ENCODE measurements at regions not wholly inside any gene's neighbourhood (a gene's known extent, or its start where the extent isn't known, plus 50 kb on each side); places are given as distances from the start of the nearest gene placed in this dataset.
"Not testable (repeated sequence)": the region's sequence is repeated elsewhere in the genome, so short reads cannot be mapped to it uniquely, and the experiment has no call there.

- WGBS, 5 donors: 79 to 89% (median 87%) methylated on average over 3 of the region's 3 CpGs
- intact Hi-C loops (cut with DNase I; ENCODE audit: low total_unique reads): not testable (repeated sequence)
Measured at GRCh38 chr6:60471426-60471825, 1814.6 kb downstream of the KHDRBS2 start.

GRCh38 chr6:60450428-60450827 lies 1835.6 kb downstream of the KHDRBS2 start:
- DNase-seq; H3K27me3 ChIP-seq (replicated peaks in 1 of 7); H3K4me1 ChIP-seq; H3K27ac ChIP-seq; intact Hi-C loops (cut with DNase I; ENCODE audit: low total_unique reads); H3K36me3 ChIP-seq; H3K4me3 ChIP-seq: not testable (repeated sequence)
- peaks cover 0 to 12% (median 0%) of the 10 kb centered on the region in 8 donors for H3K9me3 ChIP-seq
- 86 to 100% (median 95%) methylated on average over 1 of the region's 1 CpG for WGBS, 5 donors

More at GRCh38 chr6:60471426-60471825, 1814.6 kb downstream of the KHDRBS2 start:
- not testable (repeated sequence) for H3K4me1 ChIP-seq; H3K9me3 ChIP-seq; H3K4me3 ChIP-seq; DNase-seq; H3K36me3 ChIP-seq; H3K27ac ChIP-seq; H3K27me3 ChIP-seq (replicated peaks in 1 of 7)

- H3K4me3 ChIP-seq; H3K27me3 ChIP-seq (replicated peaks in 1 of 7); intact Hi-C loops (cut with DNase I; ENCODE audit: low total_unique reads); H3K9me3 ChIP-seq; H3K27ac ChIP-seq; DNase-seq; H3K4me1 ChIP-seq; H3K36me3 ChIP-seq: not testable (repeated sequence)
- 52 to 73% (median 56%) methylated on average over 2 of the region's 3 CpGs for WGBS, 5 donors
Measured at GRCh38 chr6:60444532-60444931, 1841.5 kb downstream of the KHDRBS2 start.

- 83 to 90% (median 84%) methylated on average over 3 of the region's 3 CpGs for WGBS, 5 donors
- H3K4me1 ChIP-seq; DNase-seq; H3K27me3 ChIP-seq (replicated peaks in 1 of 7); H3K9me3 ChIP-seq; H3K36me3 ChIP-seq; H3K4me3 ChIP-seq; H3K27ac ChIP-seq; intact Hi-C loops (cut with DNase I; ENCODE audit: low total_unique reads): not testable (repeated sequence)
Measured at GRCh38 chr6:60439709-60440108, 1846.3 kb downstream of the KHDRBS2 start.

GRCh38 chr6:60422691-60423090 lies 1863.3 kb downstream of the KHDRBS2 start:
- H3K9me3 ChIP-seq; H3K4me1 ChIP-seq; DNase-seq; H3K27ac ChIP-seq; intact Hi-C loops (cut with DNase I; ENCODE audit: low total_unique reads); H3K36me3 ChIP-seq; H3K4me3 ChIP-seq; H3K27me3 ChIP-seq (replicated peaks in 1 of 7): not testable (repeated sequence)
- 40 to 80% (median 66%) methylated on average over 1 of the region's 1 CpG; no CpG with 5 or more reads in 1 of the 5 donors for WGBS, 5 donors

GRCh38 chr6:60416118-60416517 lies 1869.9 kb downstream of the KHDRBS2 start:
- H3K27me3 ChIP-seq (replicated peaks in 1 of 7); H3K9me3 ChIP-seq; H3K4me1 ChIP-seq; DNase-seq; H3K36me3 ChIP-seq; intact Hi-C loops (cut with DNase I; ENCODE audit: low total_unique reads); H3K27ac ChIP-seq; H3K4me3 ChIP-seq: not testable (repeated sequence)
- 67 to 86% (median 78%) methylated on average over 1 of the region's 1 CpG; no CpG with 5 or more reads in 1 of the 5 donors for WGBS, 5 donors

- H3K4me1 ChIP-seq; H3K27ac ChIP-seq; H3K27me3 ChIP-seq (replicated peaks in 1 of 7); intact Hi-C loops (cut with DNase I; ENCODE audit: low total_unique reads); H3K4me3 ChIP-seq; H3K36me3 ChIP-seq; DNase-seq; H3K9me3 ChIP-seq: not testable (repeated sequence)
- WGBS, 5 donors: 81 to 95% (median 94%) methylated on average over 1 to 3 of the region's 3 CpGs
Measured at GRCh38 chr6:60408747-60409146, 1877.3 kb downstream of the KHDRBS2 start.

- H3K36me3 ChIP-seq; H3K4me1 ChIP-seq; H3K27ac ChIP-seq; H3K27me3 ChIP-seq (replicated peaks in 1 of 7); intact Hi-C loops (cut with DNase I; ENCODE audit: low total_unique reads); H3K9me3 ChIP-seq; DNase-seq; H3K4me3 ChIP-seq: not testable (repeated sequence)
- WGBS, 5 donors: 49 to 73% (median 66%) methylated on average over 4 of the region's 4 CpGs
Measured at GRCh38 chr6:60403268-60403667, 1882.8 kb downstream of the KHDRBS2 start.

- DNase-seq; intact Hi-C loops (cut with DNase I; ENCODE audit: low total_unique reads); H3K9me3 ChIP-seq; H3K27me3 ChIP-seq (replicated peaks in 1 of 7); H3K4me1 ChIP-seq; H3K36me3 ChIP-seq; H3K27ac ChIP-seq; H3K4me3 ChIP-seq: not testable (repeated sequence)
- 94 to 98% (median 96%) methylated on average over 3 of the region's 3 CpGs for WGBS, 5 donors
Measured at GRCh38 chr6:60402490-60402889, 1883.5 kb downstream of the KHDRBS2 start.

- H3K4me1 ChIP-seq; intact Hi-C loops (cut with DNase I; ENCODE audit: low total_unique reads); DNase-seq; H3K27me3 ChIP-seq (replicated peaks in 1 of 7); H3K9me3 ChIP-seq; H3K27ac ChIP-seq; H3K4me3 ChIP-seq; H3K36me3 ChIP-seq: not testable (repeated sequence)
- 76 to 88% (median 81%) methylated on average over 2 to 7 of the region's 7 CpGs for WGBS, 5 donors
Measured at GRCh38 chr6:60395261-60395660, 1890.8 kb downstream of the KHDRBS2 start.

GRCh38 chr6:60392969-60393368 lies 1893.1 kb downstream of the KHDRBS2 start:
- 72 to 93% (median 81%) methylated on average over 4 of the region's 4 CpGs for WGBS, 5 donors

GRCh38 chr6:60389094-60389493 lies 1896.9 kb downstream of the KHDRBS2 start:
- DNase-seq; H3K36me3 ChIP-seq; H3K27me3 ChIP-seq (replicated peaks in 1 of 7); H3K27ac ChIP-seq; H3K9me3 ChIP-seq; intact Hi-C loops (cut with DNase I; ENCODE audit: low total_unique reads); H3K4me3 ChIP-seq; H3K4me1 ChIP-seq: not testable (repeated sequence)
- WGBS, 5 donors: 85 to 94% (median 90%) methylated on average over 3 of the region's 3 CpGs

More at GRCh38 chr6:60392969-60393368, 1893.1 kb downstream of the KHDRBS2 start:
- H3K27me3 ChIP-seq (replicated peaks in 1 of 7); DNase-seq; intact Hi-C loops (cut with DNase I; ENCODE audit: low total_unique reads); H3K36me3 ChIP-seq; H3K4me1 ChIP-seq; H3K4me3 ChIP-seq; H3K27ac ChIP-seq: not testable (repeated sequence)
- peaks cover 0 to 11% (median 0%) of the 10 kb centered on the region in 8 donors for H3K9me3 ChIP-seq

Measured in spleen (tissue), 11 donors.